IMR-90 (cell line): ENCODE measurements at regions not wholly inside any gene's neighbourhood (a gene's known extent, or its start where the extent isn't known, plus 50 kb on each side); places are given as distances from the start of the nearest gene placed in this dataset.

Source experiments
- ATAC-seq: fragments of 200-7000 bp; cut with Tn5 transposase; 2 replicates; pipeline ENCODE4 v1.9.1; 2020; ENCODE audit warnings: low read depth, mild to moderate bottlenecking, moderate library complexity
- BruUV-seq: library from RNA; stranded (reverse); fragments of 400-500 nt; replicated peaks from 2 replicates; lab custom pipeline; 2021; lab: Mats Ljungman, UMichigan
- CTCF ChIA-PET: fragments of 300-600 bp; formaldehyde crosslinking; extraction: SDS; loops from one replicate; lab custom pipeline; 2021; ENCODE audit warnings: antibody characterized with exemption; lab: Yijun Ruan, JAX
- POLR2A ChIA-PET: fragments of 300-600 bp; sonication (Branson Sonifier 250); formaldehyde crosslinking; loops from one replicate; lab custom pipeline; 2022; ENCODE audit warnings: antibody characterized with exemption; ENCODE audit not compliant: unreplicated experiment; lab: Charles Lee
- DNase-seq: peaks from one replicate; pipeline ENCODE4 v3.0.0; 2013
- H2AFZ ChIP-seq: replicated peaks from 2 replicates; pipeline ENCODE3; 2013; ENCODE audit warnings: low read length, mild to moderate bottlenecking; ENCODE audit not compliant: poor library complexity
- H2AK5ac ChIP-seq: 2 replicates; pipeline ENCODE4 v1.6.1; 2013; ENCODE audit warnings: low read depth, low read length, inconsistent platforms
- H2AK9ac ChIP-seq: replicated peaks from 2 replicates; pipeline ENCODE3; 2013; ENCODE audit warnings: mild to moderate bottlenecking, low read depth, low read length, moderate library complexity; ENCODE audit not compliant: poor library complexity
- H2BK120ac ChIP-seq: 2 replicates; pipeline ENCODE4 v1.6.1; 2013; ENCODE audit warnings: low read depth, low read length, inconsistent platforms
- H2BK15ac ChIP-seq: 3 replicates; pipeline ENCODE4 v1.6.1; 2013; ENCODE audit warnings: low read depth, low read length, inconsistent platforms
- H2BK20ac ChIP-seq: 2 replicates; pipeline ENCODE4 v1.6.1; 2013; ENCODE audit warnings: low read depth, mild to moderate bottlenecking, inconsistent platforms, low read length, moderate library complexity
- H2BK5ac ChIP-seq: 2 replicates; pipeline ENCODE4 v1.6.1; 2013; ENCODE audit warnings: mild to moderate bottlenecking, low read depth, low read length, inconsistent platforms; ENCODE audit not compliant: poor library complexity, severe bottlenecking
- H3K14ac ChIP-seq: replicated peaks from 2 replicates; pipeline ENCODE4 v1.6.1; 2013; ENCODE audit warnings: low read depth, low read length, inconsistent platforms
- H3K18ac ChIP-seq: 2 replicates; pipeline ENCODE4 v1.6.1; 2013; ENCODE audit warnings: low read depth, low read length, control low read depth
- H3K23ac ChIP-seq: 2 replicates; pipeline ENCODE4 v1.6.1; 2013; ENCODE audit warnings: low read depth, low read length, inconsistent platforms
- H3K27ac ChIP-seq: 2 replicates; pipeline ENCODE4 v1.5.1; 2013; ENCODE audit warnings: mild to moderate bottlenecking, control low read depth, low read length; ENCODE audit not compliant: insufficient read depth
- H3K27me3 ChIP-seq: 2 replicates; pipeline ENCODE4 v1.6.1; 2013; ENCODE audit warnings: low read length; ENCODE audit not compliant: control insufficient read depth, insufficient read depth
- H3K36me3 ChIP-seq: 2 replicates; pipeline ENCODE4 v1.6.1; 2013; ENCODE audit warnings: low read length, mixed read lengths; ENCODE audit not compliant: control insufficient read depth, insufficient read depth
- H3K4ac ChIP-seq: 2 replicates; pipeline ENCODE4 v1.6.1; 2013; ENCODE audit warnings: low read depth, low read length, inconsistent platforms
- H3K4me1 ChIP-seq: 2 replicates; pipeline ENCODE4 v1.6.1; 2013; ENCODE audit warnings: low read length, mixed read lengths; ENCODE audit not compliant: control insufficient read depth, insufficient read depth
- H3K4me2 ChIP-seq: 2 replicates; pipeline ENCODE4 v1.6.1; 2013; ENCODE audit warnings: low read depth, mild to moderate bottlenecking, control low read depth, low read length, moderate library complexity
- H3K4me3 ChIP-seq: 2 replicates; pipeline ENCODE4 v1.5.1; 2013; ENCODE audit warnings: low read depth, mild to moderate bottlenecking, control low read depth, low read length, moderate library complexity; ENCODE audit not compliant: insufficient read depth
- H3K56ac ChIP-seq: 2 replicates; pipeline ENCODE4 v1.6.1; 2013; ENCODE audit warnings: low read length, inconsistent platforms; ENCODE audit not compliant: insufficient read depth; ENCODE audit errors: extremely low read depth
- H3K79me1 ChIP-seq, 2 experiments: 2 replicates each; pipeline ENCODE4 v1.6.1; 2013; ENCODE audit warnings: low read length in 2 of 2, inconsistent platforms in 1 of 2, low read depth in 1 of 2
- H3K9ac ChIP-seq: 2 replicates; pipeline ENCODE4 v1.6.1; 2013; ENCODE audit warnings: low read depth, low read length, control low read depth
- H3K9me1 ChIP-seq: 2 replicates; pipeline ENCODE4 v1.6.1; 2013; ENCODE audit warnings: low read length, inconsistent platforms; ENCODE audit not compliant: insufficient read depth
- H3K9me3 ChIP-seq: 2 replicates; pipeline ENCODE4 v1.6.1; 2013; ENCODE audit warnings: low read length; ENCODE audit not compliant: control insufficient read depth, insufficient read depth
- H4K20me1 ChIP-seq: 2 replicates; pipeline ENCODE4 v1.6.1; 2013; ENCODE audit warnings: low read length, inconsistent platforms; ENCODE audit not compliant: insufficient read depth
- H4K5ac ChIP-seq: 2 replicates; pipeline ENCODE4 v1.6.1; 2013; ENCODE audit warnings: mild to moderate bottlenecking, low read depth, low read length, control low read depth
- H4K8ac ChIP-seq, 2 experiments: 2 replicates each; pipeline ENCODE4 v1.6.1; 2013; ENCODE audit warnings: low read depth in 2 of 2, low read length in 2 of 2, control low read depth in 1 of 2, inconsistent platforms in 1 of 2
- H4K91ac ChIP-seq: 2 replicates; pipeline ENCODE4 v1.6.1; 2013; ENCODE audit warnings: low read depth, low read length, inconsistent platforms; ENCODE audit not compliant: insufficient read depth
- BHLHE40 ChIP-seq: fragments of 150-350 bp; IDR thresholded peaks from 2 replicates; pipeline ENCODE4 v1.6.1; 2016; ENCODE audit warnings: mild to moderate bottlenecking, low read depth, low read length
- CHD1 ChIP-seq: IDR thresholded peaks from 2 replicates; pipeline ENCODE4 v1.6.1; 2012; ENCODE audit warnings: low read depth, low read length, improper control_type of control experiment
- MAFK ChIP-seq: IDR thresholded peaks from 2 replicates; pipeline ENCODE4 v1.6.1; 2012; ENCODE audit warnings: low read depth, low read length, improper control_type of control experiment
- MAZ ChIP-seq: IDR thresholded peaks from 2 replicates; pipeline ENCODE4 v1.6.1; 2012; ENCODE audit warnings: low read depth, mild to moderate bottlenecking, low read length, improper control_type of control experiment, moderate library complexity, borderline replicate concordance
- MXI1 ChIP-seq: IDR thresholded peaks from 2 replicates; pipeline ENCODE4 v1.6.1; 2012; ENCODE audit warnings: low read depth, mild to moderate bottlenecking, low read length, moderate library complexity, borderline replicate concordance
- NFE2L2 ChIP-seq: fragments of 150-350 bp; IDR thresholded peaks from 2 replicates; pipeline ENCODE4 v1.6.1; 2016; ENCODE audit warnings: low read depth, mild to moderate bottlenecking, low read length
- POLR2A ChIP-seq: IDR thresholded peaks from 2 replicates; pipeline ENCODE4 v1.6.1; 2012; ENCODE audit warnings: mild to moderate bottlenecking, low read depth, low read length
- WGBS, 2 experiments: methylation state at CpG; one replicate each; pipeline versions ENCODE4 v1.1.5 to v1.1.7; 2013; ENCODE audit warnings: missing lambda C conversion rate in 2 of 2; ENCODE audit not compliant: insufficient read length in 1 of 2; ENCODE audit errors: extremely low coverage in 2 of 2; 5-methylcytosine and 5-hydroxymethylcytosine counted together
- dilution Hi-C: fragments of 300-500 bp; cut with HindIII; formaldehyde crosslinking; loops from one replicate; pipeline ENCODE4 v1.14.3; 2018; ENCODE audit warnings: low sequenced_read_pairs; ENCODE audit not compliant: unreplicated experiment
- in situ Hi-C: fragments of 300-500 bp; cut with MboI; formaldehyde crosslinking; loops from 3 replicates; pipeline ENCODE4 v1.14.3; 2019; ENCODE audit warnings: low sequenced_read_pairs, inconsistent platforms, mixed read lengths
- intact Hi-C: fragments of 100-400 bp; cut with micrococcal nuclease; formaldehyde crosslinking; loops from 2 replicates; pipeline ENCODE4 v1.10.0; 2022
- TF ChIP-seq, protein P1 (sequence below): fragments of 150-350 bp; IDR thresholded peaks from 2 replicates; pipeline ENCODE4 v1.6.1; 2017; ENCODE audit warnings: mild to moderate bottlenecking, antibody characterized with exemption, low read length, low read depth

- Histone ChIP-seq H3K14ac (no peak overlapping the region), H4K5ac (no peak overlapping the region), H3K27ac (no peak overlapping the region), H3K9me1 (no peaks in the 10 kb centered on the region), H2BK5ac (no peak overlapping the region), H3K9ac (no peak overlapping the region), H2BK20ac (no peak overlapping the region), H3K18ac (no peak overlapping the region), H3K27me3 (no peaks in the 10 kb centered on the region), H2BK120ac (no peak overlapping the region), H2AFZ (no peak overlapping the region), H3K9me3 (no peaks in the 10 kb centered on the region), H3K79me1 (no peaks in the 10 kb centered on the region), H3K4ac (no peak overlapping the region), H2AK5ac (no peak overlapping the region), H3K4me1 (no peaks in the 10 kb centered on the region), H3K4me2 (no peak overlapping the region), H3K23ac (no peak overlapping the region), H4K91ac (no peak overlapping the region), H4K8ac (no peak overlapping the region), H4K20me1 (no peaks in the 10 kb centered on the region), H3K36me3 (no peaks in the 10 kb centered on the region), H2BK15ac (no peak overlapping the region), H2AK9ac (no peak overlapping the region), H3K56ac (no peak overlapping the region), H3K4me3 (no peak overlapping the region)
- no TSS peak for BruUV-seq
- intact Hi-C loops (no loop called here), dilution Hi-C loops (no loop called here), in situ Hi-C loops (no loop called here)
- ATAC-seq = no peak
- 0% methylated on average over 1 of the region's 7 CpGs; no CpG with 5 or more reads in 1 of the 2 experiments for WGBS, 2 experiments
- POLR2A ChIA-PET = no interaction called here
- TF ChIP-seq MAZ = no peak
- TF ChIP-seq CHD1 = no peak
- TF ChIP-seq MXI1 = no peak
- no peak for TF ChIP-seq BHLHE40
- TF ChIP-seq, protein P1, sequence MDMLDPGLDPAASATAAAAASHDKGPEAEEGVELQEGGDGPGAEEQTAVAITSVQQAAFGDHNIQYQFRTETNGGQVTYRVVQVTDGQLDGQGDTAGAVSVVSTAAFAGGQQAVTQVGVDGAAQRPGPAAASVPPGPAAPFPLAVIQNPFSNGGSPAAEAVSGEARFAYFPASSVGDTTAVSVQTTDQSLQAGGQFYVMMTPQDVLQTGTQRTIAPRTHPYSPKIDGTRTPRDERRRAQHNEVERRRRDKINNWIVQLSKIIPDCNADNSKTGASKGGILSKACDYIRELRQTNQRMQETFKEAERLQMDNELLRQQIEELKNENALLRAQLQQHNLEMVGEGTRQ = no peak
- TF ChIP-seq POLR2A = no peak
- TF ChIP-seq MAFK = no peak
- no peak for TF ChIP-seq NFE2L2
- no peak for DNase-seq
- CTCF ChIA-PET = no interaction called here
Measured at GRCh38 chrX:144566592-144566991, 680.7 kb upstream of the SPANXN1 start.
